Activated naive CD8-positive, alpha-beta T cell treated with anti-CD3 and anti-CD28 coated beads for 36 hours (primary cell): ENCODE measurements at regions not wholly inside any gene's neighbourhood (a gene's known extent, or its start where the extent isn't known, plus 50 kb on each side); places are given as distances from the start of the nearest gene placed in this dataset.
A peak's percentile ranks its signal among the peaks of the same experiment; 100 is the strongest.

ENCODE experiments used
- DNase-seq: peaks from one replicate; pipeline ENCODE4 v3.0.0; 2021
- H3K27ac Mint-ChIP-seq: one replicate; pipeline ENCODE4 v1.8.0; 2022; ENCODE audit warnings: mild to moderate bottlenecking, moderate library complexity, mixed read lengths
- H3K27me3 Mint-ChIP-seq: one replicate; pipeline ENCODE4 v1.8.0; 2022; ENCODE audit warnings: mild to moderate bottlenecking, mixed read lengths
- H3K36me3 Mint-ChIP-seq: one replicate; pipeline ENCODE4 v1.8.0; 2021; ENCODE audit warnings: mild to moderate bottlenecking, mixed read lengths
- H3K4me1 Mint-ChIP-seq: one replicate; pipeline ENCODE4 v1.8.0; 2021; ENCODE audit warnings: mixed read lengths
- H3K4me3 Mint-ChIP-seq: one replicate; pipeline ENCODE4 v1.8.0; 2022; ENCODE audit warnings: mild to moderate bottlenecking, moderate library complexity, mixed read lengths
- H3K9me3 Mint-ChIP-seq: one replicate; pipeline ENCODE4 v1.8.0; 2022; ENCODE audit warnings: mixed read lengths

GRCh38 chr9:113658545-113658895, 195.0 kb downstream of the RGS3 start:
- no peak for DNase-seq
- no peaks in the 10 kb centered on the region for H3K36me3 Mint-ChIP-seq
- H3K4me3 Mint-ChIP-seq: no peak overlapping the region
- H3K27me3 Mint-ChIP-seq: peaks cover 11% of the 10 kb centered on the region
- H3K9me3 Mint-ChIP-seq: no peaks in the 10 kb centered on the region
- no peak overlapping the region for H3K27ac Mint-ChIP-seq
- peaks cover 5% of the 10 kb centered on the region for H3K4me1 Mint-ChIP-seq

GRCh38 chr9:113659039-113659438, 195.5 kb downstream of the RGS3 start:
- no peak for DNase-seq
- H3K9me3 Mint-ChIP-seq: no peaks in the 10 kb centered on the region
- H3K27me3 Mint-ChIP-seq: peaks cover 11% of the 10 kb centered on the region
- no peak overlapping the region for H3K4me3 Mint-ChIP-seq
- H3K27ac Mint-ChIP-seq: no peak overlapping the region
- peaks cover 5% of the 10 kb centered on the region for H3K4me1 Mint-ChIP-seq
- no peaks in the 10 kb centered on the region for H3K36me3 Mint-ChIP-seq

GRCh38 chr9:113659740-113660139, 196.2 kb downstream of the RGS3 start:
- H3K27ac Mint-ChIP-seq: no peak overlapping the region
- no peaks in the 10 kb centered on the region for H3K36me3 Mint-ChIP-seq
- no peak overlapping the region for H3K4me3 Mint-ChIP-seq

GRCh38 chr9:113660196-113660595, 196.7 kb downstream of the RGS3 start:
- no peak for DNase-seq
- H3K36me3 Mint-ChIP-seq: no peaks in the 10 kb centered on the region
- H3K9me3 Mint-ChIP-seq: no peaks in the 10 kb centered on the region
- H3K27me3 Mint-ChIP-seq: peaks cover 11% of the 10 kb centered on the region
- H3K4me3 Mint-ChIP-seq: no peak overlapping the region
- peaks cover 3% of the 10 kb centered on the region for H3K4me1 Mint-ChIP-seq
- no peak overlapping the region for H3K27ac Mint-ChIP-seq

More at GRCh38 chr9:113659740-113660139, 196.2 kb downstream of the RGS3 start:
- Mint-ChIP-seq H3K4me1 (peaks cover 5% of the 10 kb centered on the region), H3K9me3 (no peaks in the 10 kb centered on the region), H3K27me3 (peaks cover 11% of the 10 kb centered on the region)
- no peak for DNase-seq

GRCh38 chr9:113661074-113661473, 197.5 kb downstream of the RGS3 start:
- no peak for DNase-seq
- Mint-ChIP-seq H3K4me1 (no peaks in the 10 kb centered on the region), H3K4me3 (no peak overlapping the region), H3K27me3 (peaks cover 11% of the 10 kb centered on the region), H3K27ac (no peak overlapping the region), H3K9me3 (no peaks in the 10 kb centered on the region), H3K36me3 (no peaks in the 10 kb centered on the region)

- no peak overlapping the region for H3K4me3 Mint-ChIP-seq
- peaks cover 11% of the 10 kb centered on the region for H3K27me3 Mint-ChIP-seq
- H3K36me3 Mint-ChIP-seq: no peaks in the 10 kb centered on the region
- H3K4me1 Mint-ChIP-seq: no peaks in the 10 kb centered on the region
- no peak for DNase-seq
- no peak overlapping the region for H3K27ac Mint-ChIP-seq
- no peaks in the 10 kb centered on the region for H3K9me3 Mint-ChIP-seq
Measured at GRCh38 chr9:113664181-113664875, 200.8 kb downstream of the RGS3 start.

- no peak overlapping the region for H3K4me3 Mint-ChIP-seq
- no peak for DNase-seq
- no peaks in the 10 kb centered on the region for H3K4me1 Mint-ChIP-seq
- H3K9me3 Mint-ChIP-seq: no peaks in the 10 kb centered on the region
- no peak overlapping the region for H3K27ac Mint-ChIP-seq
- H3K27me3 Mint-ChIP-seq: peaks cover 11% of the 10 kb centered on the region
- H3K36me3 Mint-ChIP-seq: no peaks in the 10 kb centered on the region
Measured at GRCh38 chr9:113665064-113665463, 201.5 kb downstream of the RGS3 start.

- Mint-ChIP-seq H3K27me3 (peaks cover 6% of the 10 kb centered on the region), H3K4me1 (no peaks in the 10 kb centered on the region)
- DNase-seq: no peak
Measured at GRCh38 chr9:113665756-113666155, 202.2 kb downstream of the RGS3 start.

GRCh38 chr9:113668061-113668460, 204.5 kb downstream of the RGS3 start:
- Mint-ChIP-seq H3K4me3 (no peak overlapping the region), H3K27me3 (peaks cover 1% of the 10 kb centered on the region), H3K36me3 (no peaks in the 10 kb centered on the region), H3K27ac (no peak overlapping the region), H3K4me1 (no peaks in the 10 kb centered on the region), H3K9me3 (no peaks in the 10 kb centered on the region)
- DNase-seq: no peak

More at GRCh38 chr9:113665756-113666155, 202.2 kb downstream of the RGS3 start:
- Mint-ChIP-seq H3K9me3 (no peaks in the 10 kb centered on the region), H3K36me3 (no peaks in the 10 kb centered on the region), H3K27ac (no peak overlapping the region), H3K4me3 (no peak overlapping the region)

GRCh38 chr9:113669522-113670115, 206.1 kb downstream of the RGS3 start:
- H3K36me3 Mint-ChIP-seq: no peaks in the 10 kb centered on the region
- DNase-seq: no peak

GRCh38 chr9:113673726-113674125, 202.4 kb upstream of the ZNF618 start:
- Mint-ChIP-seq H3K4me3 (no peak overlapping the region), H3K27ac (no peak overlapping the region), H3K36me3 (no peaks in the 10 kb centered on the region), H3K9me3 (no peaks in the 10 kb centered on the region), H3K4me1 (peaks cover 6% of the 10 kb centered on the region), H3K27me3 (peaks cover 36% of the 10 kb centered on the region)
- no peak for DNase-seq

More at GRCh38 chr9:113669522-113670115, 206.1 kb downstream of the RGS3 start:
- H3K4me3 Mint-ChIP-seq: no peak overlapping the region
- H3K27me3 Mint-ChIP-seq: peaks cover 4% of the 10 kb centered on the region
- no peaks in the 10 kb centered on the region for H3K4me1 Mint-ChIP-seq
- no peaks in the 10 kb centered on the region for H3K9me3 Mint-ChIP-seq
- H3K27ac Mint-ChIP-seq: no peak overlapping the region

GRCh38 chr9:113674436-113674835, 201.7 kb upstream of the ZNF618 start:
- peaks cover 38% of the 10 kb centered on the region for H3K27me3 Mint-ChIP-seq
- H3K9me3 Mint-ChIP-seq: no peaks in the 10 kb centered on the region
- H3K4me1 Mint-ChIP-seq: peaks cover 6% of the 10 kb centered on the region
- H3K27ac Mint-ChIP-seq: no peak overlapping the region
- H3K36me3 Mint-ChIP-seq: no peaks in the 10 kb centered on the region
- no peak overlapping the region for H3K4me3 Mint-ChIP-seq
- no peak for DNase-seq

GRCh38 chr9:113675475-113675941, 200.6 kb upstream of the ZNF618 start:
- Mint-ChIP-seq H3K9me3 (no peaks in the 10 kb centered on the region), H3K27ac (no peak overlapping the region), H3K4me1 (peaks cover 6% of the 10 kb centered on the region), H3K36me3 (no peaks in the 10 kb centered on the region), H3K27me3 (peaks cover 43% of the 10 kb centered on the region), H3K4me3 (no peak overlapping the region)
- no peak for DNase-seq

GRCh38 chr9:113677057-113677456, 199.1 kb upstream of the ZNF618 start:
- H3K4me1 Mint-ChIP-seq: peaks cover 6% of the 10 kb centered on the region
- H3K27me3 Mint-ChIP-seq: peaks cover 54% of the 10 kb centered on the region
- DNase-seq: peak; percentile 13
- H3K36me3 Mint-ChIP-seq: no peaks in the 10 kb centered on the region
- H3K9me3 Mint-ChIP-seq: no peaks in the 10 kb centered on the region
- H3K27ac Mint-ChIP-seq: no peak overlapping the region
- H3K4me3 Mint-ChIP-seq: no peak overlapping the region

GRCh38 chr9:113677569-113677968, 198.5 kb upstream of the ZNF618 start:
- Mint-ChIP-seq H3K4me3 (no peak overlapping the region), H3K36me3 (no peaks in the 10 kb centered on the region), H3K27ac (no peak overlapping the region), H3K27me3 (peaks cover 59% of the 10 kb centered on the region), H3K9me3 (no peaks in the 10 kb centered on the region), H3K4me1 (peaks cover 6% of the 10 kb centered on the region)
- no peak for DNase-seq
